ENCODE measurements at regions not wholly inside any gene's neighbourhood (a gene's known extent, or its start where the extent isn't known, plus 50 kb on each side); places are given as distances from the start of the nearest gene placed in this dataset.

- Histone ChIP-seq H3K4me3 (ENCODE audit: low read depth in 1 of 2, low read length in 2 of 2) (no peak overlapping the region), H3K27ac (ENCODE audit: low read depth, low read length) (no peak overlapping the region), H3K27me3 (ENCODE audit: control insufficient read depth in 1 of 2, insufficient read depth in 2 of 2, low read length in 2 of 2) (no peaks in the 10 kb centered on the region), H3K9me3 (ENCODE audit: low read length) (no peaks in the 10 kb centered on the region), H3K36me3 (ENCODE audit: insufficient read depth, low read length) (no peaks in the 10 kb centered on the region), H3K9ac (ENCODE audit: low read length) (no peak overlapping the region), H3K4me1 (ENCODE audit: insufficient read depth, low read length) (no peaks in the 10 kb centered on the region)
Observed at GRCh38 chr3:182364323-182364722, 429.0 kb upstream of the ATP11B start.

GRCh38 chr3:182364723-182365650, 428.3 kb upstream of the ATP11B start:
- H3K9ac ChIP-seq (ENCODE audit: low read length): no peak overlapping the region
- no peaks in the 10 kb centered on the region for H3K9me3 ChIP-seq (ENCODE audit: low read length)
- no peak overlapping the region for H3K27ac ChIP-seq (ENCODE audit: low read depth, low read length)
- no peaks in the 10 kb centered on the region for H3K36me3 ChIP-seq (ENCODE audit: insufficient read depth, low read length)
- H3K27me3 ChIP-seq (ENCODE audit: control insufficient read depth in 1 of 2, insufficient read depth in 2 of 2, low read length in 2 of 2): no peaks in the 10 kb centered on the region
- no peak overlapping the region for H3K4me3 ChIP-seq (ENCODE audit: low read depth in 1 of 2, low read length in 2 of 2)
- H3K4me1 ChIP-seq (ENCODE audit: insufficient read depth, low read length): no peaks in the 10 kb centered on the region

DNA sequence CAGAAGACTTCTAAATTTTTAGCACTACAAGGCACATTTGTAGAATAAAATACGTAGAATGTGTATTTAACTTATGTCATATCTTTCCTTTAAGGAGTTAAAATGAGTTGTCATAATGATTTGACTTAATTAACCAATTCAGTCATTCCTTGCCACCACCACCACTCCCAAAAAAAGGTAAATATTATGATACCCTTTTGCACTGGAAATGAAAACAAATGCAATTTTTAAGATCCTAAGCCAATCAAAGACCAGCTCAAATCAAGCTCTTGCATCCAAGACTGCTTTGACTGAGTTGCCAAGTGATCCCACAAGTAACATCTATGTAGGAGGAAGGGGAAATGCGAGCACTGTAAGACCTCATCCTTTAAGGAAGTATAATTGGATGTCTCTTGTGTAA, 426.6 kb upstream of the ATP11B start:
- Histone ChIP-seq H3K9me3 (ENCODE audit: low read length) (no peaks in the 10 kb centered on the region), H3K27ac (ENCODE audit: low read depth, low read length) (no peak overlapping the region), H3K4me3 (ENCODE audit: low read depth in 1 of 2, low read length in 2 of 2) (no peak overlapping the region), H3K27me3 (ENCODE audit: control insufficient read depth in 1 of 2, insufficient read depth in 2 of 2, low read length in 2 of 2) (no peaks in the 10 kb centered on the region), H3K4me1 (ENCODE audit: insufficient read depth, low read length) (no peaks in the 10 kb centered on the region), H3K9ac (ENCODE audit: low read length) (no peak overlapping the region), H3K36me3 (ENCODE audit: insufficient read depth, low read length) (no peaks in the 10 kb centered on the region)

DNA sequence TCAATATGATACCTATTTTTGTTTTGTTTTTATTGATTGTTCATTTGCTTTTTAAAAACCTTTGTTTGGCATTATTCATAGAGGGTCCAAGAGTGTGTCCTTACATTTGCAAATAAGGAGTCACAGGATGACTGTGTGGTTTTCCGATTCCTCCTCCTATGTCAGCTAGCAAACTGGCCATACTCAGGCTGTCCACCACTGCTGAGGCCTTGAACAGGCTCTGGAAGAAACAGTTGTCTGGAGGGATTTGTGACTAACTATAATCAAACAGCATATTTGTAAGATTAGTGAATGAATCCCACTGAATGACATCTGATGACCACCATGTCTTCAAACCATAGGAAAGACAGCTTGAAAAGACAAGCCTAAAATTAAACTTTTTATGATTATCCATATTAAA, 423.4 kb upstream of the ATP11B start:
- no peaks in the 10 kb centered on the region for H3K4me1 ChIP-seq (ENCODE audit: insufficient read depth, low read length)
- H3K27me3 ChIP-seq (ENCODE audit: control insufficient read depth in 1 of 2, insufficient read depth in 2 of 2, low read length in 2 of 2): no peaks in the 10 kb centered on the region
- no peaks in the 10 kb centered on the region for H3K36me3 ChIP-seq (ENCODE audit: insufficient read depth, low read length)
- H3K4me3 ChIP-seq (ENCODE audit: low read depth in 1 of 2, low read length in 2 of 2): no peak overlapping the region
- H3K9me3 ChIP-seq (ENCODE audit: low read length): no peaks in the 10 kb centered on the region
- no peak overlapping the region for H3K27ac ChIP-seq (ENCODE audit: low read depth, low read length)
- no peak overlapping the region for H3K9ac ChIP-seq (ENCODE audit: low read length)

DNA sequence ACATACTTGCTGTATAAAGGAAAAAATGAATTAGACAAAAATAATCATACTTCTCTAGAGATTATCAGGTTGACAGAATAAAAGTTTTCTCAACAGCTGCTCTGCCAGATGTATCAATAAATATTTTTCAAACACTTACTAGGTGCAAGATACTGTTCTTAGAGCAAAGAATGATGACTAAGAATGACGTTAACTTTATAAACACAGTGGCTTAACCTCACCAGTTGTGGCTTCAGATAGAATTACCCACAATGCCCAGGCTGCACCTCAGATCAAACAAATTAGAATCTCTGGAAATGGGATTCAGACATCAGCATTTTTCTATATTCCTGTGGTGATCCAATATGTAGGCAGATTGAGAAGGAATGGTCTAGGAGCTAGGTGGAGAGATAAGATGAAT, 422.4 kb upstream of the ATP11B start:
- Histone ChIP-seq H3K36me3 (ENCODE audit: insufficient read depth, low read length) (no peaks in the 10 kb centered on the region), H3K9ac (ENCODE audit: low read length) (no peak overlapping the region), H3K4me3 (ENCODE audit: low read depth in 1 of 2, low read length in 2 of 2) (no peak overlapping the region), H3K27ac (ENCODE audit: low read depth, low read length) (no peak overlapping the region), H3K4me1 (ENCODE audit: insufficient read depth, low read length) (no peaks in the 10 kb centered on the region), H3K27me3 (ENCODE audit: control insufficient read depth in 1 of 2, insufficient read depth in 2 of 2, low read length in 2 of 2) (no peaks in the 10 kb centered on the region), H3K9me3 (ENCODE audit: low read length) (no peaks in the 10 kb centered on the region)

DNA sequence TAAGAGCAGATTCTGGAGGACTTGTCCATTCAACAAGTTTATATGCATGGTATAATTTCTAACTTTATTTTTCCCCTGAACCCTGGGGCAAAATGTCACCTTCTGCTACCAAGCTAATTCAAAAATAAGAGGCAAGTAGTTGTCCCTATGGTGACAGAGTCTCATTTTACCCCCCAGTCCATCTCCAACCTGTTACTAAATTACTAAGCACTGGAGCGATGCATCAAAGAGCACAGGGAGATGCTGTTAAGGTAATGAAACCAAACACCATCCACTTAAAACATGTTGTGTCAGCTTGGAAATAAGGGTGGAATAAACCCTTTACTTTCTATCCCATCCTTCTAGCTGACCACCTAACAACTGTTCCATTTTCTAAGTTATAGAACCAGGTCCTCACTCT, 417.4 kb upstream of the ATP11B start:
- no peaks in the 10 kb centered on the region for H3K27me3 ChIP-seq (ENCODE audit: control insufficient read depth in 1 of 2, insufficient read depth in 2 of 2, low read length in 2 of 2)
- H3K36me3 ChIP-seq (ENCODE audit: insufficient read depth, low read length): no peaks in the 10 kb centered on the region
- no peak overlapping the region for H3K27ac ChIP-seq (ENCODE audit: low read depth, low read length)
- no peaks in the 10 kb centered on the region for H3K9me3 ChIP-seq (ENCODE audit: low read length)
- no peaks in the 10 kb centered on the region for H3K4me1 ChIP-seq (ENCODE audit: insufficient read depth, low read length)
- no peak overlapping the region for H3K9ac ChIP-seq (ENCODE audit: low read length)
- no peak overlapping the region for H3K4me3 ChIP-seq (ENCODE audit: low read depth in 1 of 2, low read length in 2 of 2)

GRCh38 chr3:182382112-182382857, 411.0 kb upstream of the ATP11B start:
- no peaks in the 10 kb centered on the region for H3K36me3 ChIP-seq (ENCODE audit: insufficient read depth, low read length)
- no peak overlapping the region for H3K27ac ChIP-seq (ENCODE audit: low read depth, low read length)
- no peaks in the 10 kb centered on the region for H3K9me3 ChIP-seq (ENCODE audit: low read length)
- H3K4me1 ChIP-seq (ENCODE audit: insufficient read depth, low read length): no peaks in the 10 kb centered on the region
- no peaks in the 10 kb centered on the region for H3K27me3 ChIP-seq (ENCODE audit: control insufficient read depth in 1 of 2, insufficient read depth in 2 of 2, low read length in 2 of 2)
- H3K9ac ChIP-seq (ENCODE audit: low read length): no peak overlapping the region
- H3K4me3 ChIP-seq (ENCODE audit: low read depth in 1 of 2, low read length in 2 of 2): no peak overlapping the region

- H3K9me3 ChIP-seq (ENCODE audit: low read length): no peaks in the 10 kb centered on the region
- H3K9ac ChIP-seq (ENCODE audit: low read length): no peak overlapping the region
- H3K4me1 ChIP-seq (ENCODE audit: insufficient read depth, low read length): no peaks in the 10 kb centered on the region
- H3K27ac ChIP-seq (ENCODE audit: low read depth, low read length): no peak overlapping the region
- no peaks in the 10 kb centered on the region for H3K27me3 ChIP-seq (ENCODE audit: control insufficient read depth in 1 of 2, insufficient read depth in 2 of 2, low read length in 2 of 2)
- H3K36me3 ChIP-seq (ENCODE audit: insufficient read depth, low read length): no peaks in the 10 kb centered on the region
- H3K4me3 ChIP-seq (ENCODE audit: low read depth in 1 of 2, low read length in 2 of 2): no peak overlapping the region
Observed at GRCh38 chr3:182384221-182384620, 409.1 kb upstream of the ATP11B start.

- Histone ChIP-seq H3K4me1 (ENCODE audit: insufficient read depth, low read length) (no peaks in the 10 kb centered on the region), H3K27me3 (ENCODE audit: control insufficient read depth in 1 of 2, insufficient read depth in 2 of 2, low read length in 2 of 2) (no peaks in the 10 kb centered on the region), H3K36me3 (ENCODE audit: insufficient read depth, low read length) (no peaks in the 10 kb centered on the region), H3K9ac (ENCODE audit: low read length) (no peak overlapping the region), H3K27ac (ENCODE audit: low read depth, low read length) (no peak overlapping the region), H3K4me3 (ENCODE audit: low read depth in 1 of 2, low read length in 2 of 2) (no peak overlapping the region), H3K9me3 (ENCODE audit: low read length) (no peaks in the 10 kb centered on the region)
Observed at GRCh38 chr3:182385356-182385755, 407.9 kb upstream of the ATP11B start.

- H3K27me3 ChIP-seq (ENCODE audit: control insufficient read depth in 1 of 2, insufficient read depth in 2 of 2, low read length in 2 of 2): no peaks in the 10 kb centered on the region
- no peak overlapping the region for H3K27ac ChIP-seq (ENCODE audit: low read depth, low read length)
- no peak overlapping the region for H3K4me3 ChIP-seq (ENCODE audit: low read depth in 1 of 2, low read length in 2 of 2)
Observed at GRCh38 chr3:182388506-182388905, 404.8 kb upstream of the ATP11B start.

GRCh38 chr3:182389071-182389815, 404.1 kb upstream of the ATP11B start:
- H3K4me1 ChIP-seq (ENCODE audit: insufficient read depth, low read length): no peaks in the 10 kb centered on the region

More at GRCh38 chr3:182388506-182388905, 404.8 kb upstream of the ATP11B start:
- H3K9ac ChIP-seq (ENCODE audit: low read length): no peak overlapping the region
- no peaks in the 10 kb centered on the region for H3K9me3 ChIP-seq (ENCODE audit: low read length)
- no peaks in the 10 kb centered on the region for H3K36me3 ChIP-seq (ENCODE audit: insufficient read depth, low read length)
- no peaks in the 10 kb centered on the region for H3K4me1 ChIP-seq (ENCODE audit: insufficient read depth, low read length)

More at GRCh38 chr3:182389071-182389815, 404.1 kb upstream of the ATP11B start:
- Histone ChIP-seq H3K4me3 (ENCODE audit: low read depth in 1 of 2, low read length in 2 of 2) (no peak overlapping the region), H3K27me3 (ENCODE audit: control insufficient read depth in 1 of 2, insufficient read depth in 2 of 2, low read length in 2 of 2) (no peaks in the 10 kb centered on the region), H3K9ac (ENCODE audit: low read length) (no peak overlapping the region), H3K27ac (ENCODE audit: low read depth, low read length) (no peak overlapping the region), H3K36me3 (ENCODE audit: insufficient read depth, low read length) (no peaks in the 10 kb centered on the region), H3K9me3 (ENCODE audit: low read length) (no peaks in the 10 kb centered on the region)
